ENCODE measurements at regions not wholly inside any gene's neighbourhood (a gene's known extent, or its start where the extent isn't known, plus 50 kb on each side); places are given as distances from the start of the nearest gene placed in this dataset.

DNA sequence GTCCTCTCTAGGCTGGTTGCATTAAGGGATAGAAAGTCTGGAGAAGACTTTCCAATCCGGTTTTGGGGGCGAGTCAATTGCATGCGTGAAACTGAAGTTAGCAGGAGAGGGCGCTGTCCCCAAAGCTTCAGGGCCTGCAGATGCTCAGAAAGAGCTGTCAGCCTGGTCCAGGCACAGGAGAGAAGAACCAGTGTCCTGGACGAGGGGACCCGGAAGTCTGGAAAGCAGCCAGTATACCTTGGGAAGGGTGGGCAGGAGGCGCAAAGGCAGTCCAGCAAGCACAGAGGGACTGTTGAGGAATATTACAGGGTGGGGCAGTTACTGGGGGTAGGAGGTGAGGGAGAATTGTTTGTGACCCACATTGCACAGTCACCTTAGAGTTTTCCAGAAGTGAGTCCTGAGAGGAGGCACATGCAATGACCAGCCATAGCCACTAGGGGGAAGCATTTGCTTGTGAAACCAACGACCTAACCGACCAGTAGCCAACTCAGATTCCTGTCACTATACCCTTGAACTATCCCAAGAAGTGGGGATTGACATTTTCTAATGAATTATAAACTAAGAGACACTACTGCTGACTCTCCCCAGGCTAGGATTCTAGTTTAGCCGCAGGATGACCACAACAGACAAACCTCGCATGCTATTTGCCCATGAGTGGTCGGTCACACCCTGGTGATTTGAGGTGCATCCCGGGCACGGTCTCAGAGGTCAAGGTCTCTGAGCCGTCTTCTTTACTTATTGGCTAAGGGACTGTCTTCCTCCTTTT is 172.8 kb downstream of the RDH14 start:
- Histone ChIP-seq H3K27me3 (no peaks in the 10 kb centered on the region), H3K4me1 (ENCODE audit: insufficient read depth) (no peaks in the 10 kb centered on the region), H3K27ac (no peak overlapping the region), H3K9me3 (no peaks in the 10 kb centered on the region), H3K4me3 (no peak overlapping the region), H3K36me3 (no peaks in the 10 kb centered on the region)
- WGBS, 3 donors, result 46 to 52% (median 48%) methylated on average over 15 of the region's 15 CpGs
- peak; percentile 42 to 78 (median 68) for DNase-seq
- no peak for TF ChIP-seq POLR2A (IDR thresholded peaks at IDR 0.05)
- TF ChIP-seq, protein P1, sequence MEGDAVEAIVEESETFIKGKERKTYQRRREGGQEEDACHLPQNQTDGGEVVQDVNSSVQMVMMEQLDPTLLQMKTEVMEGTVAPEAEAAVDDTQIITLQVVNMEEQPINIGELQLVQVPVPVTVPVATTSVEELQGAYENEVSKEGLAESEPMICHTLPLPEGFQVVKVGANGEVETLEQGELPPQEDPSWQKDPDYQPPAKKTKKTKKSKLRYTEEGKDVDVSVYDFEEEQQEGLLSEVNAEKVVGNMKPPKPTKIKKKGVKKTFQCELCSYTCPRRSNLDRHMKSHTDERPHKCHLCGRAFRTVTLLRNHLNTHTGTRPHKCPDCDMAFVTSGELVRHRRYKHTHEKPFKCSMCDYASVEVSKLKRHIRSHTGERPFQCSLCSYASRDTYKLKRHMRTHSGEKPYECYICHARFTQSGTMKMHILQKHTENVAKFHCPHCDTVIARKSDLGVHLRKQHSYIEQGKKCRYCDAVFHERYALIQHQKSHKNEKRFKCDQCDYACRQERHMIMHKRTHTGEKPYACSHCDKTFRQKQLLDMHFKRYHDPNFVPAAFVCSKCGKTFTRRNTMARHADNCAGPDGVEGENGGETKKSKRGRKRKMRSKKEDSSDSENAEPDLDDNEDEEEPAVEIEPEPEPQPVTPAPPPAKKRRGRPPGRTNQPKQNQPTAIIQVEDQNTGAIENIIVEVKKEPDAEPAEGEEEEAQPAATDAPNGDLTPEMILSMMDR (IDR thresholded peaks at IDR 0.05), result peak; percentile 43 to 79 (median 54)
- intact Hi-C loops (cut with DNase I), result loop anchor here in 3 of 4 donors (10.0 kb wide), 2 partner anchors 673 to 1477 kb away; no protein-coding TSS in a partner anchor

DNA sequence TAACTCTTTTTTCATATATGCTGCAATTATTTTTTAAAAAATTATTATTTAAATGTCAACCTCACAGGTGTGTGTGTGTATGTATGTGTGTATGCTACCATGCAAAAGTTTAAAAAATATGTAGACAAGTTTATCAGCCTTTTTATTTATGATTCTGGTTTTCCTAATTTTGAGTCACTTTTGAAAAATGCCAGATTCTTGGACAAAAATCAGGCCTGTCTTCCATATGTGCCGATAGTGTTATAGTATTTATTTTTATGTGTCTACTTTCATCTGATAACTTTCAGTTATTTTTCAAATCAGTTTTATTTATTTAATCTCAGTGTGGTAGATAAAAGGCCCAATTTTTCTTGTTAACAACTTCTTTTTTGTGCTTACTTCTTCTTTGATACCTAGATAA is 176.2 kb downstream of the RDH14 start:
- H3K27me3 ChIP-seq, result no peaks in the 10 kb centered on the region
- no peak for DNase-seq
- H3K27ac ChIP-seq, result no peak overlapping the region
- no peak for TF ChIP-seq POLR2A (IDR thresholded peaks at IDR 0.05)
- no peak for TF ChIP-seq EP300 (IDR thresholded peaks at IDR 0.05)
- TF ChIP-seq, protein P1 (IDR thresholded peaks at IDR 0.05), result no peak
- WGBS, 3 donors, result 53 to 71% (median 67%) methylated on average over 1 of the region's 1 CpG
- H3K4me1 ChIP-seq (ENCODE audit: insufficient read depth), result no peaks in the 10 kb centered on the region
- no peaks in the 10 kb centered on the region for H3K9me3 ChIP-seq
- intact Hi-C loops (cut with DNase I), result loop anchor here in 3 of 4 donors (10.0 kb wide), 2 partner anchors 669 to 1481 kb away; no protein-coding TSS in a partner anchor
- H3K4me3 ChIP-seq, result no peak overlapping the region
- no peaks in the 10 kb centered on the region for H3K36me3 ChIP-seq

DNA sequence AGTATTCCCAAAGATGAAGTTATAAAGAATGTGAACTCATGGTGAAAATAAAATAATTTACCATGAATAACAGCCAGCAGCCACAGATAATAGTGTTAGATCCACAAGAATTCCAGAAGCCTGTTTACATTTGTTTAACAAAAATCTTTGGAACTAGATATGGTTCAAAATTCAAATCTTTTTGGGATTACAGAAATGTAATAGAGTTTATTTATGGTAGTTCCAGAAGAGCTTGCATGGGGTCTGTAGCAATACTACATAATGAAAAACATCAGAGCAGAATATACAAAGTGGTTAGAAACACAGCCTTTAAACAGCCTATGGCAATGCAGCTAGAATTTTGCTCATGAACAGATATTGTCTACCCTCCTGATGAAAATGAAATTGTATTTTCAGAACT is 179.1 kb downstream of the RDH14 start:
- Histone ChIP-seq H3K27me3 (no peaks in the 10 kb centered on the region), H3K4me1 (ENCODE audit: insufficient read depth) (no peaks in the 10 kb centered on the region), H3K27ac (no peak overlapping the region), H3K9me3 (no peaks in the 10 kb centered on the region), H3K4me3 (no peak overlapping the region), H3K36me3 (no peaks in the 10 kb centered on the region)
- intact Hi-C loops (cut with DNase I), result loop anchor here in 3 of 4 donors (10.0 kb wide), 2 partner anchors 667 to 1483 kb away; no protein-coding TSS in a partner anchor
- no peak for DNase-seq
- no peak for TF ChIP-seq EP300 (IDR thresholded peaks at IDR 0.05)
- no peak for TF ChIP-seq POLR2A (IDR thresholded peaks at IDR 0.05)
- TF ChIP-seq, protein P1 (IDR thresholded peaks at IDR 0.05), result no peak

DNA sequence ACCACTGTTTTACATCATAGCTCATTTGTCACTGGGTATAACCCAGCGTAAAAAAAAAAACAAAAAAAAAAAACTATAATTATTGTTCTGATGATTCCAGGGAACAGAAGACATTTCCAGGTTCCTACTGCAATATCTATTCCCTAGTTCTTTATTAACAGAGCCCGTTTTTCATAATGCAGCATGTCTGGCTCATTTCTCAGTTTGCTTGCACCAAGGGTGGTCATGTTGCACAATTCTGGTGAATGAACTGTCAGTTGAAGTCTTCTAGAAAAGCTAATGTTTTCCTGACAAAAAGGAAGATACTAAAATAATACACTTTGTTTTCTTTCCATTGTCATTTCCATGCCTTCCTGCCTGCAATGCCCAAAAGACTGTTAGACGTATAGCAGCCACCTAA is 180.1 kb downstream of the RDH14 start:
- 69 to 76% (median 71%) methylated on average over 3 of the region's 3 CpGs for WGBS, 3 donors
- intact Hi-C loops (cut with DNase I), result loop anchor here in 3 of 4 donors (10.0 kb wide), 2 partner anchors 666 to 1484 kb away; no protein-coding TSS in a partner anchor

More for the DNA sequence above, 180.1 kb downstream of the RDH14 start:
- no peaks in the 10 kb centered on the region for H3K36me3 ChIP-seq
- TF ChIP-seq POLR2A (IDR thresholded peaks at IDR 0.05), result no peak
- TF ChIP-seq EP300 (IDR thresholded peaks at IDR 0.05), result no peak
- TF ChIP-seq, protein P1 (IDR thresholded peaks at IDR 0.05), result no peak
- H3K9me3 ChIP-seq, result no peaks in the 10 kb centered on the region
- no peak for DNase-seq
- H3K27me3 ChIP-seq, result no peaks in the 10 kb centered on the region
- no peak overlapping the region for H3K4me3 ChIP-seq
- no peak overlapping the region for H3K27ac ChIP-seq
- no peaks in the 10 kb centered on the region for H3K4me1 ChIP-seq (ENCODE audit: insufficient read depth)

Measured in ovary (tissue), 7 donors.